Progenitor cell of endocrine pancreas (in vitro differentiated cells): ENCODE measurements at regions not wholly inside any gene's neighbourhood (a gene's known extent, or its start where the extent isn't known, plus 50 kb on each side); places are given as distances from the start of the nearest gene placed in this dataset.

Experiments used
- DNase-seq: peaks from one replicate; pipeline ENCODE4 v3.0.0; 2021; ENCODE audit warnings: low spot score; ENCODE audit not compliant: unreplicated experiment
- H3K27ac Mint-ChIP-seq: 2 replicates; pipeline ENCODE4 v1.8.0; 2021; ENCODE audit warnings: mild to moderate bottlenecking, moderate library complexity, mixed read lengths
- H3K27me3 Mint-ChIP-seq: 2 replicates; pipeline ENCODE4 v1.8.0; 2021; ENCODE audit warnings: mixed read lengths
- H3K36me3 Mint-ChIP-seq: 2 replicates; pipeline ENCODE4 v1.8.0; 2022; ENCODE audit warnings: mixed read lengths; ENCODE audit not compliant: insufficient read depth
- H3K4me1 Mint-ChIP-seq: 2 replicates; pipeline ENCODE4 v1.8.0; 2021; ENCODE audit warnings: low read depth, mixed read lengths
- H3K4me3 Mint-ChIP-seq: 2 replicates; pipeline ENCODE4 v1.8.0; 2021; ENCODE audit warnings: low read depth, mild to moderate bottlenecking, moderate library complexity, mixed read lengths
- H3K9me3 Mint-ChIP-seq: 2 replicates; pipeline ENCODE4 v1.8.0; 2021; ENCODE audit warnings: low read depth, mixed read lengths
- TF ChIP-seq, protein P1 (sequence below): fragments of 200-600 bp; sonication (generic); IDR thresholded peaks from one replicate; pipeline ENCODE4 v1.5.0; 2021; ENCODE audit warnings: antibody characterized with exemption, mild to moderate bottlenecking; ENCODE audit not compliant: unreplicated experiment

DNA sequence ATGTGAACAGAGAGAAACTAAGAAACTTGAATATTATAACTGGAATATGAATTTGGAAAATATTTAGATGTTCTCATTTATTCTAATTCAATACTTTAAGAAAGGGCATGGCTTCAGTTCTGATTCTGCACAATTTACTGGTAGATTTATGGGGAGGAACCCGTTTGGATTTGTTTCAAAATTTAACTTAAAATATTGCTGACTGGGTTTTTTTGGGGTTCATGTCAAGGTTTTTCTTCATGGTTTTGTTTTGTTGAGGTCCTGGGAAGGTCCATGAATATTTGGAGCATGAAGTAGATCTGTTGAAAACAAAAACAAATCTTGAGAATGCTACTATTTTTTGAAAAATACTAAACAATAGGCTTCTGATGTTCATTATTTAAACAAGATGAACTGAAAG lies 214.7 kb downstream of the PIK3R1 start:
- H3K4me1 Mint-ChIP-seq, result peaks cover 3% of the 10 kb centered on the region
- H3K27ac Mint-ChIP-seq, result no peak overlapping the region
- no peak for DNase-seq
- no peaks in the 10 kb centered on the region for H3K36me3 Mint-ChIP-seq
- H3K9me3 Mint-ChIP-seq, result no peaks in the 10 kb centered on the region
- TF ChIP-seq, protein P1, sequence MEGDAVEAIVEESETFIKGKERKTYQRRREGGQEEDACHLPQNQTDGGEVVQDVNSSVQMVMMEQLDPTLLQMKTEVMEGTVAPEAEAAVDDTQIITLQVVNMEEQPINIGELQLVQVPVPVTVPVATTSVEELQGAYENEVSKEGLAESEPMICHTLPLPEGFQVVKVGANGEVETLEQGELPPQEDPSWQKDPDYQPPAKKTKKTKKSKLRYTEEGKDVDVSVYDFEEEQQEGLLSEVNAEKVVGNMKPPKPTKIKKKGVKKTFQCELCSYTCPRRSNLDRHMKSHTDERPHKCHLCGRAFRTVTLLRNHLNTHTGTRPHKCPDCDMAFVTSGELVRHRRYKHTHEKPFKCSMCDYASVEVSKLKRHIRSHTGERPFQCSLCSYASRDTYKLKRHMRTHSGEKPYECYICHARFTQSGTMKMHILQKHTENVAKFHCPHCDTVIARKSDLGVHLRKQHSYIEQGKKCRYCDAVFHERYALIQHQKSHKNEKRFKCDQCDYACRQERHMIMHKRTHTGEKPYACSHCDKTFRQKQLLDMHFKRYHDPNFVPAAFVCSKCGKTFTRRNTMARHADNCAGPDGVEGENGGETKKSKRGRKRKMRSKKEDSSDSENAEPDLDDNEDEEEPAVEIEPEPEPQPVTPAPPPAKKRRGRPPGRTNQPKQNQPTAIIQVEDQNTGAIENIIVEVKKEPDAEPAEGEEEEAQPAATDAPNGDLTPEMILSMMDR, result no peak
- no peak overlapping the region for H3K4me3 Mint-ChIP-seq
- peaks cover 13% of the 10 kb centered on the region for H3K27me3 Mint-ChIP-seq

DNA sequence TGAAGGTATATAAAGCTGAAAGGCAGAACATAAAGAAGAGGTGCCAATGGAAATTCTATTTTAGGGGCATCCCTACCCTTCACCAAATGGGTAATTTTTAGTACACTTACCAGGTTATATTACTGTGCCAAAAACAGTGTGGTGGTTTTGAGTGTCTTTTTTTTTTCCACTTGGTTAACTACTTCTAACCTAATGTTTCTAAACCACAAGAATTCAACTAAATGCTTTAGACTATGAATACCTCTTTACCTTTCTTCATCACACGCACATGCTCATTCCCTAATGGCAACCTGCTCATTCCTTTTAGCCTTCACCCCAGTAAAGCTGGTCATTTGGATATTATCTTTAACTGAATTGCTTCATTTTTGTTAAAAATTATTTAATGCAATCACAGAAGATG lies 215.6 kb downstream of the PIK3R1 start:
- Mint-ChIP-seq H3K4me3 (no peak overlapping the region), H3K36me3 (no peaks in the 10 kb centered on the region), H3K27me3 (peaks cover 14% of the 10 kb centered on the region), H3K4me1 (peaks cover 3% of the 10 kb centered on the region), H3K27ac (no peak overlapping the region), H3K9me3 (no peaks in the 10 kb centered on the region)
- no peak for DNase-seq
- TF ChIP-seq, protein P1, result no peak

DNA sequence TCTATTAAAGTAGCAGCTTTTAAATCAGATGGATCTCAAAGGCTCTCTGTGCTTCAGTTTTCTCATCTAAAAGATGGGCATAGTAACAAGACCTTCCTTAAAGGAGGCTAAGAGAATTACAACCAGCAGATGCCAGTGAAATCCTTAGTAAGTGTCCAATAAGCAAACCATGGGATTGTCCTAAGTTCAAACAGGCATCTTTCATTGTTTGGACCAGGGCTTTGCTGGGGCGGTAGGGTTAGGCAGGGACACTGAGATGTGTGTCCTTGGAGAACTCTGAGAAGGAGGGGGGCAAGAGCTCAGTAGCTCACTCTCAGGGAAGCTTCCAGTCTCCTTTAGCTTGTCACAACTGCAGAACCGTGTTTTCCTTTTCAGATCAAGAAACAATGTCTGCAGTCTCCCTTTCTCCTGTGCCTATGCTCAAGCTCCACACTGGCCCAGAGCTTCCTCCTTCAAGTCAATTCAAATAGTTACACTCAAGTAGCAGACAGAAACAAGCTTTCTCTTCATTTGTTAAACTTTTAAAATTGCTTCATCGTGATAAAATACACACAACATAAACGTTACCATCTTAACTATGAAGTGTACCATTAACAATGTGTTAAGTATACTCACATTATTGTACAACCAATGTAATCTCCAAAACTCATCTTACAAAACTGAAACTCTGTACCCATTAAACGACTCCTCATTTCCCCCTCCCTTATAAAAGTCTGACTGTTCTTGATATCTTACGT lies 216.2 kb downstream of the PIK3R1 start:
- Mint-ChIP-seq H3K27ac (no peak overlapping the region), H3K4me1 (peaks cover 3% of the 10 kb centered on the region), H3K4me3 (no peak overlapping the region), H3K36me3 (no peaks in the 10 kb centered on the region), H3K27me3 (peaks cover 14% of the 10 kb centered on the region), H3K9me3 (no peaks in the 10 kb centered on the region)
- DNase-seq, result no peak
- TF ChIP-seq, protein P1, result no peak

GRCh38 chr5:68432682-68433081 lies 217.1 kb downstream of the PIK3R1 start:
- TF ChIP-seq, protein P1, result no peak
- Mint-ChIP-seq H3K27me3 (peaks cover 14% of the 10 kb centered on the region), H3K36me3 (no peaks in the 10 kb centered on the region), H3K27ac (no peak overlapping the region), H3K4me1 (peaks cover 3% of the 10 kb centered on the region), H3K9me3 (no peaks in the 10 kb centered on the region), H3K4me3 (no peak overlapping the region)
- no peak for DNase-seq

GRCh38 chr5:68433526-68433922 lies 218.0 kb downstream of the PIK3R1 start:
- peaks cover 3% of the 10 kb centered on the region for H3K4me1 Mint-ChIP-seq
- DNase-seq, result no peak
- no peak overlapping the region for H3K4me3 Mint-ChIP-seq
- H3K27me3 Mint-ChIP-seq, result peaks cover 14% of the 10 kb centered on the region
- H3K36me3 Mint-ChIP-seq, result no peaks in the 10 kb centered on the region
- TF ChIP-seq, protein P1, result no peak
- no peak overlapping the region for H3K27ac Mint-ChIP-seq
- no peaks in the 10 kb centered on the region for H3K9me3 Mint-ChIP-seq
